ENCODE measurements at regions not wholly inside any gene's neighbourhood (a gene's known extent, or its start where the extent isn't known, plus 50 kb on each side); places are given as distances from the start of the nearest gene placed in this dataset.

DNA sequence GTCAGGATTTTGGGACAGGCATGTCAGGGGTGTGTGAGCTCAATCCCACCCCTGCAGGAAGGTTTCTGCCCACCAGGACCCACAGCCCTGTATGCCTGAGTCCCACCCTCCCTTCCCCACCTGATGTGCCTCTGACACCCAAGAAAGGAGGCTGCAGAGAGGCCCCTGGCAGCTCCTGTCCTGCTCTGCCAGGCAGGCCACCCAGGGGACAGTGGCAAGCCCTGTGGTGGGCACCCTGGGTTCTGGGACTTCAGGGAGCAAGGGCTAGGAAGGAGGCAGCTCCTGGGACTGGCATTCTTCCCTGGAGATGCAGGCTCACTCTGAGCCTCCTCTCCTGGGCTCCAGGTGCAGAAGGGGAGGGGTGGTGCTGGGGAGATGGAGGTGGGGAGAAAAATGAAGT, 234.5 kb upstream of the B3GAT1 start:
- DNase-seq (ENCODE audit: low read depth, low spot score): no peak
- intact Hi-C loops (cut with micrococcal nuclease; ENCODE audit: unreplicated experiment) (no loop called here), in situ Hi-C loops (cut with HindIII; ENCODE audit: low pct_unique_long_range_greater_than_20kb, low sequenced_read_pairs) (no loop called here)
- no peaks in the 10 kb centered on the region for H3K36me3 ChIP-seq (ENCODE audit: control insufficient read depth, insufficient read depth, low read length)
- peaks cover 18% of the 10 kb centered on the region for H3K27me3 ChIP-seq (ENCODE audit: control insufficient read depth, insufficient read depth, low read length)
- CTCF ChIA-PET: no interaction called here
- no peak for ATAC-seq
- no TSS peak for BruUV-seq (replicated peaks)
- no peak overlapping the region for H3K27ac ChIP-seq (ENCODE audit: low read length)
- no peaks in the 10 kb centered on the region for H3K9me3 ChIP-seq (ENCODE audit: control insufficient read depth, insufficient read depth, low read depth, low read length)
- H3K4me1 ChIP-seq (ENCODE audit: control insufficient read depth, insufficient read depth, low read length): no peaks in the 10 kb centered on the region
- no peak for TF ChIP-seq POLR2AphosphoS5 (IDR thresholded peaks at IDR 0.05; ENCODE audit: low read depth, low read length)
- TF ChIP-seq, protein P1, sequence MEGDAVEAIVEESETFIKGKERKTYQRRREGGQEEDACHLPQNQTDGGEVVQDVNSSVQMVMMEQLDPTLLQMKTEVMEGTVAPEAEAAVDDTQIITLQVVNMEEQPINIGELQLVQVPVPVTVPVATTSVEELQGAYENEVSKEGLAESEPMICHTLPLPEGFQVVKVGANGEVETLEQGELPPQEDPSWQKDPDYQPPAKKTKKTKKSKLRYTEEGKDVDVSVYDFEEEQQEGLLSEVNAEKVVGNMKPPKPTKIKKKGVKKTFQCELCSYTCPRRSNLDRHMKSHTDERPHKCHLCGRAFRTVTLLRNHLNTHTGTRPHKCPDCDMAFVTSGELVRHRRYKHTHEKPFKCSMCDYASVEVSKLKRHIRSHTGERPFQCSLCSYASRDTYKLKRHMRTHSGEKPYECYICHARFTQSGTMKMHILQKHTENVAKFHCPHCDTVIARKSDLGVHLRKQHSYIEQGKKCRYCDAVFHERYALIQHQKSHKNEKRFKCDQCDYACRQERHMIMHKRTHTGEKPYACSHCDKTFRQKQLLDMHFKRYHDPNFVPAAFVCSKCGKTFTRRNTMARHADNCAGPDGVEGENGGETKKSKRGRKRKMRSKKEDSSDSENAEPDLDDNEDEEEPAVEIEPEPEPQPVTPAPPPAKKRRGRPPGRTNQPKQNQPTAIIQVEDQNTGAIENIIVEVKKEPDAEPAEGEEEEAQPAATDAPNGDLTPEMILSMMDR (IDR thresholded peaks at IDR 0.05): no peak
- TF ChIP-seq SIN3A (IDR thresholded peaks at IDR 0.05; ENCODE audit: borderline replicate concordance, insufficient read depth, low read depth, low read length): no peak
- no peak for TF ChIP-seq TCF7L2 (IDR thresholded peaks at IDR 0.05; ENCODE audit: low read depth, low read length)
- TF ChIP-seq REST (IDR thresholded peaks at IDR 0.05; ENCODE audit: insufficient read depth in 1 of 2, low read depth in 2 of 2, low read length in 1 of 2): no peak
- no peak overlapping the region for H3K4me3 ChIP-seq (ENCODE audit: low read depth in 2 of 2, low read length in 2 of 2)
- POLR2A ChIA-PET: no interaction called here

DNA sequence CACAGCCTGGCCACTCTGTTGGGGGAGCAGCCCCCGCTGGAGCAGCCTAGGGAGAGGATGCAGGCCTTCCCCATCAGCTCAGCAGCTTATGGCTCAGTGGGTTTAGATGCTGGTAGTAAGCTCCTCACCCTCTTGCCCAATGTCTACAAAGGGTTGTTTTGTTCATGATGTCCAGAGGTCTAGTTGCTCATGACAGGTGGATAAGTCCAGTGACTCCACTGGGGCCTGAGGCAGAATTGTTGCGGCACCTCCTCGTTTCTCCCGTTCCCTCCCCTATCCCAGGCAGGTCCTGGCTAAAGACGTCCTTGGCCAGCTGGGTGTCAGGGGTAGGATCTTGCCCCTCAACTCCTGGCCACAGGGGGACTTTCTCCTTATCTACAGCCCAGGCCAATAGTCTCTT, 233.5 kb upstream of the B3GAT1 start:
- ChIA-PET CTCF (no interaction called here), POLR2A (no interaction called here)

More for the DNA sequence above, 233.5 kb upstream of the B3GAT1 start:
- ATAC-seq (no peak), DNase-seq (ENCODE audit: low read depth, low spot score) (no peak)
- no TSS peak for BruUV-seq (replicated peaks)
- Histone ChIP-seq H3K27ac (ENCODE audit: low read length) (no peak overlapping the region), H3K36me3 (ENCODE audit: control insufficient read depth, insufficient read depth, low read length) (no peaks in the 10 kb centered on the region), H3K27me3 (ENCODE audit: control insufficient read depth, insufficient read depth, low read length) (peaks cover 15% of the 10 kb centered on the region), H3K9me3 (ENCODE audit: control insufficient read depth, insufficient read depth, low read depth, low read length) (no peaks in the 10 kb centered on the region), H3K4me1 (ENCODE audit: control insufficient read depth, insufficient read depth, low read length) (no peaks in the 10 kb centered on the region), H3K4me3 (ENCODE audit: low read depth in 2 of 2, low read length in 2 of 2) (no peak overlapping the region)
- TF ChIP-seq POLR2AphosphoS5 (IDR thresholded peaks at IDR 0.05; ENCODE audit: low read depth, low read length): no peak
- TF ChIP-seq, protein P1 (IDR thresholded peaks at IDR 0.05): no peak
- no peak for TF ChIP-seq TCF7L2 (IDR thresholded peaks at IDR 0.05; ENCODE audit: low read depth, low read length)
- no peak for TF ChIP-seq REST (IDR thresholded peaks at IDR 0.05; ENCODE audit: insufficient read depth in 1 of 2, low read depth in 2 of 2, low read length in 1 of 2)
- TF ChIP-seq SIN3A (IDR thresholded peaks at IDR 0.05; ENCODE audit: borderline replicate concordance, insufficient read depth, low read depth, low read length): no peak
- in situ Hi-C loops (cut with HindIII; ENCODE audit: low pct_unique_long_range_greater_than_20kb, low sequenced_read_pairs): no loop called here
- intact Hi-C loops (cut with micrococcal nuclease; ENCODE audit: unreplicated experiment): no loop called here

Measured in Panc1 (cell line).